ENCODE measurements at regions not wholly inside any gene's neighbourhood (a gene's known extent, or its start where the extent isn't known, plus 50 kb on each side); places are given as distances from the start of the nearest gene placed in this dataset.

- DNase-seq (ENCODE audit: insufficient read length) (no peak), FAIRE-seq (no peak)
- TF ChIP-seq POLR2AphosphoS5 (IDR thresholded peaks at IDR 0.05; ENCODE audit: low read depth, low read length) = no peak
- no peak for TF ChIP-seq TAF1 (IDR thresholded peaks at IDR 0.05; ENCODE audit: borderline replicate concordance, low read depth, low read length)
- no peak for TF ChIP-seq POLR2A (IDR thresholded peaks at IDR 0.05; ENCODE audit: low read depth, low read length)
These were observed 260.0 kb downstream of the ARL4A start for GRCh38 chr7:12947465-12947864.

- DNase-seq (ENCODE audit: insufficient read length) = no peak
- FAIRE-seq = no peak
- no peak for TF ChIP-seq POLR2AphosphoS5 (IDR thresholded peaks at IDR 0.05; ENCODE audit: low read depth, low read length)
- no peak for TF ChIP-seq TAF1 (IDR thresholded peaks at IDR 0.05; ENCODE audit: borderline replicate concordance, low read depth, low read length)
- TF ChIP-seq POLR2A (IDR thresholded peaks at IDR 0.05; ENCODE audit: low read depth, low read length) = no peak
These were observed 261.9 kb downstream of the ARL4A start for GRCh38 chr7:12949060-12949931.

- DNase-seq (ENCODE audit: insufficient read length) (no peak), FAIRE-seq (no peak)
- TF ChIP-seq TAF1 (IDR thresholded peaks at IDR 0.05; ENCODE audit: borderline replicate concordance, low read depth, low read length) (no peak), POLR2AphosphoS5 (IDR thresholded peaks at IDR 0.05; ENCODE audit: low read depth, low read length) (no peak), POLR2A (IDR thresholded peaks at IDR 0.05; ENCODE audit: low read depth, low read length) (no peak)
These were observed 264.0 kb downstream of the ARL4A start for GRCh38 chr7:12951397-12951801.

GRCh38 chr7:12954380-12955033 lies 267.1 kb downstream of the ARL4A start:
- TF ChIP-seq TAF1 (IDR thresholded peaks at IDR 0.05; ENCODE audit: borderline replicate concordance, low read depth, low read length) (no peak), POLR2A (IDR thresholded peaks at IDR 0.05; ENCODE audit: low read depth, low read length) (no peak), POLR2AphosphoS5 (IDR thresholded peaks at IDR 0.05; ENCODE audit: low read depth, low read length) (no peak)
- DNase-seq (ENCODE audit: insufficient read length) (no peak), FAIRE-seq (no peak)

- FAIRE-seq = no peak
- DNase-seq (ENCODE audit: insufficient read length) = no peak
- no peak for TF ChIP-seq POLR2AphosphoS5 (IDR thresholded peaks at IDR 0.05; ENCODE audit: low read depth, low read length)
These were observed 270.1 kb downstream of the ARL4A start for GRCh38 chr7:12957487-12957886.

GRCh38 chr7:12961910-12962480 lies 274.6 kb downstream of the ARL4A start:
- TF ChIP-seq TAF1 (IDR thresholded peaks at IDR 0.05; ENCODE audit: borderline replicate concordance, low read depth, low read length) = no peak
- FAIRE-seq = no peak

GRCh38 chr7:12963435-12963834 lies 276.0 kb downstream of the ARL4A start:
- TF ChIP-seq POLR2A (IDR thresholded peaks at IDR 0.05; ENCODE audit: low read depth, low read length) (no peak), TAF1 (IDR thresholded peaks at IDR 0.05; ENCODE audit: borderline replicate concordance, low read depth, low read length) (no peak), POLR2AphosphoS5 (IDR thresholded peaks at IDR 0.05; ENCODE audit: low read depth, low read length) (no peak)
- no peak for FAIRE-seq
- DNase-seq (ENCODE audit: insufficient read length) = no peak

More at GRCh38 chr7:12961910-12962480, 274.6 kb downstream of the ARL4A start:
- no peak for DNase-seq (ENCODE audit: insufficient read length)

- DNase-seq (ENCODE audit: insufficient read length) = no peak
- FAIRE-seq = no peak
- TF ChIP-seq POLR2A (IDR thresholded peaks at IDR 0.05; ENCODE audit: low read depth, low read length) (no peak), POLR2AphosphoS5 (IDR thresholded peaks at IDR 0.05; ENCODE audit: low read depth, low read length) (no peak), TAF1 (IDR thresholded peaks at IDR 0.05; ENCODE audit: borderline replicate concordance, low read depth, low read length) (no peak)
These were observed 277.4 kb downstream of the ARL4A start for GRCh38 chr7:12964836-12965235.

GRCh38 chr7:12965767-12966166 lies 278.3 kb downstream of the ARL4A start:
- FAIRE-seq (no peak), DNase-seq (ENCODE audit: insufficient read length) (no peak)
- no peak for TF ChIP-seq POLR2AphosphoS5 (IDR thresholded peaks at IDR 0.05; ENCODE audit: low read depth, low read length)
- TF ChIP-seq POLR2A (IDR thresholded peaks at IDR 0.05; ENCODE audit: low read depth, low read length) = no peak
- TF ChIP-seq TAF1 (IDR thresholded peaks at IDR 0.05; ENCODE audit: borderline replicate concordance, low read depth, low read length) = no peak

- TF ChIP-seq POLR2A (IDR thresholded peaks at IDR 0.05; ENCODE audit: low read depth, low read length) (no peak), TAF1 (IDR thresholded peaks at IDR 0.05; ENCODE audit: borderline replicate concordance, low read depth, low read length) (no peak), POLR2AphosphoS5 (IDR thresholded peaks at IDR 0.05; ENCODE audit: low read depth, low read length) (no peak)
- FAIRE-seq = no peak
- DNase-seq (ENCODE audit: insufficient read length) = no peak
These were observed 279.9 kb downstream of the ARL4A start for GRCh38 chr7:12967322-12967721.

- no peak for TF ChIP-seq POLR2AphosphoS5 (IDR thresholded peaks at IDR 0.05; ENCODE audit: low read depth, low read length)
- no peak for TF ChIP-seq TAF1 (IDR thresholded peaks at IDR 0.05; ENCODE audit: borderline replicate concordance, low read depth, low read length)
- TF ChIP-seq POLR2A (IDR thresholded peaks at IDR 0.05; ENCODE audit: low read depth, low read length) = no peak
- FAIRE-seq (no peak), DNase-seq (ENCODE audit: insufficient read length) (no peak)
These were observed 281.5 kb downstream of the ARL4A start for GRCh38 chr7:12968836-12969422.

Measured in GM12892 (cell line).